ENCODE measurements at regions not wholly inside any gene's neighbourhood (a gene's known extent, or its start where the extent isn't known, plus 50 kb on each side); places are given as distances from the start of the nearest gene placed in this dataset.

DNA sequence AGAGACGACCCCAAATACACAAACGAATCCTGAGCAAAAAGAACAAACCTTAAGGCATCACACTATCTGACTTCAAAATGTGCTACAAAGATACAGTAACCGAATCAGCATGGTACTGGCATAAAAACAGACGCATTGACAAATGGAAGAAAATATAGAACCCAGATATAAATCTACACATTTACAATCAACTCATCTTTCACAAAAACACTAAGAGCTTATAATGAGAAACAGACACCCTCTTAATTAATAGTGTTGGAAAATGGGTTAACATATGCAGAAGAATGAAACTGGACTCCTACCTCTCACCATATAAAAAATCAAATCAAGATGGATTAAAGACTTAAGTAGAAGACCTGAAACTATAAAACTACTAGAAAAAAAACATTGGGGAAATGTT, 130.3 kb upstream of the DCBLD2 start:
- TF ChIP-seq TAF1 (IDR thresholded peaks at IDR 0.05; ENCODE audit: borderline replicate concordance, low read depth, low read length) (no peak), POLR2A (IDR thresholded peaks at IDR 0.05; ENCODE audit: low read depth, low read length) (no peak)

All from GM12892 (cell line).